Myocyte (in vitro differentiated cells): ENCODE measurements at regions not wholly inside any gene's neighbourhood (a gene's known extent, or its start where the extent isn't known, plus 50 kb on each side); places are given as distances from the start of the nearest gene placed in this dataset.

Experiments used
- DNase-seq: peaks from one replicate; pipeline ENCODE4 v3.0.0-alpha.2; 2012; ENCODE audit warnings: low read depth

DNA sequence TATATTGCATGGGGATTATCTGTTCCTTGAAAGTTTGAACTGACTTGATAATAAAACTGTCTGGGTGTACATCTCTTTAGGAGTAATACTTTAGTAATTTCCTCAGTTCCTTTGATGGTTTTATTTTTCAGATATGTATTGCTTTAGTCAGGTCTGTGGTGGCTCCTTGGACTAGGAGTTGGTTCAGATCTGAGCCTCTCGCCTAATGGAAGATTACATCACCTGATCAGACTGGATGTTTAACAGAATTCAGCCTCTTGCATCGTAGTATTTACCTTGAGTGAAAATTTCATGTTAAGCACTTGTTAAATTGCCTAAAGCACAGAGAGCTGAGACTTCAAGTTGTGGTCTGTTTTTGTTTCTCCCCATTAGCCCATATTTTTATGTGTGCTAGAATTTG, 267.3 kb downstream of the MAP2K4 start:
- no peak for DNase-seq

DNA sequence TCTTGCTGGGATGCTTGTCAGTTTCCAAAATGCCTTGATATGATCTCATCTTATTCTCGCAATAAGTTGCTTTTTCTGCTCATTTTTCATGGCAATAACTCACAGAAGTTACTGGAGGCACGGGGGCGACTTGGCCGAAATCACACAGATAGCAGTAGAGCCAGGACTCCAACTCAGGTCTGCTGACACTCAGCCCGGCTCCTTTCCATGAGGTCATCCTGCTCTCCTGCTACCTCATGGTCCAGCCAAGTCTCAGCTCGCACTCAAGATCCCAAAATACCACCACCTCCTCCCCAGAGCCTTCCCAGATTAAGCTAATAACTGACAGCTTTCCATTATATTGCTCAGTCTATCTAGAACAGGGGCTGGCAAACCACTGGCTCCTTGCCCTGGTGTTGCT, 269.5 kb downstream of the MAP2K4 start:
- no peak for DNase-seq

DNA sequence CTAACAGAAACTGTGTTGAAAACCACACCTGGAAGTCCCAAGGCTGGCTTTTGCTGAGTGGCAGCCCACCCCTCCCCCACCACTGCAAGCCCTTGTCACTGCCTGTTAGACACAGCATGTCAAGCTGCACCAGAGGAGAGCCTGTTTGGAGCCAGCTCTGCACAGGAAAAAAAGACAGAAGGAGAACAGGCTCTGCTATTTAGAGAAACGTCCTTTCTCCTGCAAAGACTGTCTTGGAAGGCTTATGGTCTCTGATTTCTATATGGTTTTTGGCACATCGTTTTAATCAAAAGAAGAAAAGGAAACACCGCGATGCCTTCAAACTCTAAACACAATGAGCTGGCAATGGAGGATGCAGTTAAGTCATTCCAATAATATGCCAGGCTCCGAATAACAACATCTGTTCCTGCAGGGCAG, 275.5 kb downstream of the MAP2K4 start:
- DNase-seq = peak; percentile 1

DNA sequence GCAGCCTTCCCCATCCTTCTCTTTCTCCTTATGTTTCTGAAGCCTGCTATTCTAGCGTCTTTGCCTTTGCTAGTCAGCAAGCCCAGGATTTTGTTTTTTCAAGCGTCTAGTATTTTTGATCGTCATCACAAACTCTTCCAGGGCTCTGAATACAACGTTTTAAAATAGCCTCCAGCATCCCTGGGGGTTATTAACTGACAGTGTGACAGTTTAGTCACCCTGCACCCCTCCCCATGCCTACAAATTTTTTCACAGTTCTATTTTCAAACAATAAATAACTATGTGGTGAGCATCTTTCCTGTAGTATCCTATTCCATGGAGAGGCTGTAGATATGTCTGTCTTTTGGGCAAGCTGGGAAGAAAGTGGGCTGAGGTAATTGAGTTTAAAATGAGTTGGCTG, 280.9 kb downstream of the MAP2K4 start:
- peak; percentile 8 for DNase-seq

DNA sequence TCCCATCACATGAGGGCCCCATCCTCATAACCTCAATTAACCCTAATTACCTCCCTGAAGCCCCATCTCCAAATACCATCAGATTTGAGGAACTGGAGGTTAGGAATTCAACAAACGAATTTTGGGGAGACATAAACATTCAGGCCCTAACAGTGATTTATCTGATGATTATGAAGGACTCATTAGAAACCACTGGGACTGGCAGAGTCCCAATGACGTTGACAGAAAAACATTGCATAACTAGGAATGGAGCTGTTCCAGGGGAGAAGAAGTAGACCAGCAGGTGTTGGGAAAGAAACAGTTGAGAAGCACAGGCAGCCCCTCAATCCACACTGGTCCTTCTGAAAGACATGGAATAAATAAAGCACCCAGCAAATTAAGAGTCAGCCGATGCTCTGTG, 282.0 kb downstream of the MAP2K4 start:
- DNase-seq = no peak

DNA sequence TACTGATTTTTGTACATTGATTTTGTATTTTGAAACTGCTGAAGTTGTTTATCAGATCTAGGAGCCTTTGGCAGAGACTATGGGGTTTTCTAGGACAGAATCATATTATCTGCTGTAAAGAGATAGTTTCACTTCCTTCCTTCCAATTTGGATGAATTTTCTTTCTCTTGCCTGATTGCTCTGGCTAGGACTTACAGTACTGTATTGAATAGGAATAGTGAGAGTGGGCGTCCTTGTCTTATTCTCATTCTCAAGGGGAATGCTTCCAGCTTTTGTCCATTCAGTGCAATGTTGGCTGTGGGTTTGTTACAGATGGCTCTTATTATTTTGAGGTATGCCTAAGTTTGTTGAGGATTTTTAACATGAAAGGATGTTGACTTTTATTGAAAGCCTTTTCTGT, 290.1 kb downstream of the MAP2K4 start:
- no peak for DNase-seq

DNA sequence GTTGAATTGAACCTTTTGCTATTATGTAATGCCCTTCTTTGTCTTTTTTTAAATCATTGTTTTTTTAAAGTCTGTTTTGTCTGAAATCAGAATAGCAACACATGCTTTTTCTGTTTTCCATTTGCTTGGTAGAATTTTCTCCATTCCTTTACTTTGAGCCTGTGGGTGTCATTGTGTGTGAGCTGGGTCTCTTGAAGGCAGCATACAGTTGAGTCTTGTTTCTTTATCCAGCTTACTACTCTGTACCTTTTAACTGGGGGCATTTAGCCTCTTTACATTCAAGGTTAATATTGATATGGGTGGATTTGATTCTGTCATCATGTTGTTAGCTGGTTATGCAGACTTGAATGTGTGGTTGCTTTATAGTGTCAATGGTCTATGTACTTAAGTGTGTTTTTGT, 292.0 kb downstream of the MAP2K4 start:
- no peak for DNase-seq

DNA sequence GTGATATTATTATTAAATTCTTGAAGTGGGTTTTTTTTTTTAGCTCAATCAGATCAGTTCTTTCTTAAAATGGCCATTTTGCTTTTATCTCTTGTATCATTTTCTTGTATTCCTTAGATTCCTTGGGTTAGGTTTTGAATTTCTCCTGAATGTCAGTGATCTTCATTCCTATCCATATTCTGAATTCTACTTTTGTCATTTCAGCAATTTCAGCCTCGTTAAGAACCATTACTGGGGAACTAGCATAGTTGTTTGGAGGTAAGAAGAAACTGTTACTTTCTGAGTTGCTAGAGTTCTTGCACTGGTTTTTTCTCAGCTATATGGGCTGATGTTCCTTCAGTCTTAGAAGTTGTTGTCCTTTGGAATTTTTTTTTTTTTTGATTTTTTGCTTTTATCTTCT, 293.1 kb downstream of the MAP2K4 start:
- DNase-seq = no peak

DNA sequence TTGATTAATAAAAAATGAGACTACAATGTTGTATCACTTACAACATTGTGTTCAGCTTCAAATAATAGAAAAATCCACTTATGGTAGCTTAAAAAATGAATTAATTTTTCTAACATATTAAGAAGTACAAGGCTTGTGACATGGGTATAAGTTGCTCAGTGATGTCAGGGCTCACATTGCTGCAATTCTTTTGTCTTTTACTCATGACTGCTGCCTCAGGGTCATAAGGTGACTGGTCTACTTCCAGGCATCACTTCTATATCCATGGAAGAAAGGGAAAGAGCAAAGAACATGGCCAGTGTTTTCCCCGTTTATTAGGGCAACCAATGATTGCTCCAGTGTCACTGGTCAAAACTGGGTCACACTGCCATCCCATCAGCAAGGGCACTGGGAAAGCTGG, 295.3 kb downstream of the MAP2K4 start:
- DNase-seq = no peak

DNA sequence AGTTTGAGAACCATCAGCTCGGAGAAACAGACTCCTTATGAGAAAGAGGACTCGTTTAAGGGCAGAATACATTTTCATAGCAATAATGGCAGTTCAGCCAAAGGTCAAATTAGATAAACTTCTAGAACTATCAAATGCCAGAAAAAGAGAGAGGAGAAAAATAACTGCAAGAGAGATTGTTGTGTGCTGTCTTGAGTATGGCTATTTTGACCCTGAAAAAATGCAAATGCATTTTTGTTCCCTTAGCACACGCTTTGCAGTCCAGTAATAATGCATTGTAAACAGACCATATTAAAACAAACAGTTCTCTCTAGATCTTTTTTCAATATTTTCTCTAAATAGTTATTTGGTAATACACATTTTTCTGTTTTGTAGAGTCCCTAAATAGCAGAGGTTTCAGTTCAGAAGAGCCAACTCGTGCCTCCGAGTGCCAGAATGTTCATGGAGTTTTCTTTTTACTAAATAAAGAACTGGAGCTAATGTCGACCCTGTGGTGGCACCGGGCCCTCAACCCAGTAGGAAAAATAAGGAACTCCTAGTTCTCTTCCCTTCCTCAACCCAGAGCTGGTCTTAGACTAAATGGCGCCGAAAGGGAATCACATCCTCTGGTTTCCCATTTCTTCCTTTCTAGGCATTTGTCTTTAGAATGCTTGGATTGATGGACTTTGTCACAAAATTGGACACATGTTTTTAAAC, 298.0 kb downstream of the MAP2K4 start:
- no peak for DNase-seq

DNA sequence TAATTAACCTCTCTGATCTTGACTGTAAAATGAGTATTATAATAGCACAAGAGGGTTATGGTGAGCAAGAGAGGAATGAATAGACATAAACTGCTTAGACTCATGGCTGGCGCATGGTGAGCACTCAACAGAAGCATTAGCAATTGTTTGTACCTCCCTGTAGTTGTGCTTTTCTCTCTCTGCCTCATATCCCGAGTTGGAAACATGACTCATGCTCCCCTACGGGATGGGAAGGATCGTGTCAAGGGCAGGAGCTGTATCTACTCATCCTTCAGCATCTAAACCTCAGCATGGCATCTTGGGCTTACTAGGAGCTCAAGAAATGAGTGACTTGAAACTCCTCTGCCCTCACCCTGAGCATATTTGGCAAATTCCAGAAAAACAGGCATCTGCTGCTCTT, 299.6 kb downstream of the MAP2K4 start:
- peak; percentile 36 for DNase-seq

DNA sequence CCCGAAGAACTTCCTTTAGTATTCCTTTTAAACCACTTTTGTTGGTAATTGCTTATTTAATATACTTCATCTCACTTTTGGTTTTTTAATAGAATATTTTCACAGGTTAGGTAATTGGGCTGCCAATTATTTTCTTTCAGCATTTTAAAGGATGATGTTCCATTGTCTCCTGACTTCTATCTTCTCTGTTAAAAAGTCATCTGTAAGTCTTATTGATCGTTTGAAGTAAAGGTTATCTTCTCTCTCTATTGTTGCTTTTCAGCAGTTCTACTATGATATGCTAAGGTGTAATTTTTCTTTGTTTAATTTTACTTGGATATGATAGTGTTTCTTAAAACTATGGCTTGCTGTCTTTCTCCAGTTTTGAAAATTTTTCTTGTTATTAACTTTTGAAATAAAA, 307.5 kb downstream of the MAP2K4 start:
- no peak for DNase-seq

DNA sequence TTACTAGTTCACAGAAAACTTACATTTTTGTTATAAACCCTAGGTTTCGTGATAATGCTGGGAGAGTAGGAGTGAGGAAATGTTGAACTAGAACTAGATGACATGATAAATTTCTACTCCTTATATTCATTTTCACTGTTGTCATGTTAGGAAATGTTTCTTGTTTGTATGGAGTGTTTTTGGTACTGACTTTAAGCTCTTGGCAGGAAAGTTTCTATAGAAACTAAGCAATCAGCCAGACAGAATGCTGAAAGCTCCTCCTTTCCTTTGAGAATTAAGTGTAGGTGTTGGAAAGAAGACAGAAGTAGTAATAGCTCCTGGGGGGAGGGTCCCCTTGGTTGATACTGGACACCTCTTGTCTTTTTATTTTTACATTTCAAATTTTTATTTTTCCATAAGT, 309.8 kb downstream of the MAP2K4 start:
- no peak for DNase-seq

DNA sequence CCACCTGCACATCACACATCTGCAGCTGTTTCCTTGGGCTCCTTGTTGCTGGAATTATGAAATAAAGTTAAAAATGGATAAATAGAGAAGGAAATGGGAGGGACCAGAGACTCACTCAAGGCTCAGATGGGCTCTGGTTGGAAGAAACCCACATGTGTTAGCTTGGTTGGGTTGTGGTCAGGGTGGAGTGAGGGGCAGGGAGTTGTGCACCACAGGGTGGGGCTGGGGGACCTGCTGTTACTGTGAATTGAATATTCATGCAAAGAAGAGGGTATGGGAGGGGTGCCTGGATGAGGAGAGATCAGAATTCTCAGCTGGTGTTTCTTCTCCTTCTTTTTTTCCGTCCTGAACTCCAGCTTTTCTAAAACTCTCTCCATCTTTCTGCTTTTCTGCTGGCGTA, 320.7 kb downstream of the MAP2K4 start:
- DNase-seq = peak; percentile 12

DNA sequence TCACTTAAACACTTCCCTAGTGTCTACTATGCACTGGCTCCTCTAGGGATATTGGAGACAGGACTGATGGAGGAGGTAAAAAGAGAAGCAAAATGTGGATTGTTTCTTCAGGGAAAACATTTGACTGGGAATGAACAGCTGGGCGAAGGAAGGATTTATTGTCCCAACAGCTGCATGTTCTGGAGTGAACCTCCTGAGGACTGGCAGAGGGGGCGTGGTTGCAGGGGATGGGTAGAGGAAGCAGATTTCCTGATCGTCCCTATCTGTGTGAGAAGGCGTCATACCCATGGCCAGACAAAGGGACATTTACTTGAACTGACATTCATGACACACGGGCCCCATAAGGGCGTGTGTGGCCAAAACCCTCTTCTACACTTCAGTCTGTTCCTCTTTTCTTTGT, 321.5 kb downstream of the MAP2K4 start:
- DNase-seq = peak; percentile 22

DNA sequence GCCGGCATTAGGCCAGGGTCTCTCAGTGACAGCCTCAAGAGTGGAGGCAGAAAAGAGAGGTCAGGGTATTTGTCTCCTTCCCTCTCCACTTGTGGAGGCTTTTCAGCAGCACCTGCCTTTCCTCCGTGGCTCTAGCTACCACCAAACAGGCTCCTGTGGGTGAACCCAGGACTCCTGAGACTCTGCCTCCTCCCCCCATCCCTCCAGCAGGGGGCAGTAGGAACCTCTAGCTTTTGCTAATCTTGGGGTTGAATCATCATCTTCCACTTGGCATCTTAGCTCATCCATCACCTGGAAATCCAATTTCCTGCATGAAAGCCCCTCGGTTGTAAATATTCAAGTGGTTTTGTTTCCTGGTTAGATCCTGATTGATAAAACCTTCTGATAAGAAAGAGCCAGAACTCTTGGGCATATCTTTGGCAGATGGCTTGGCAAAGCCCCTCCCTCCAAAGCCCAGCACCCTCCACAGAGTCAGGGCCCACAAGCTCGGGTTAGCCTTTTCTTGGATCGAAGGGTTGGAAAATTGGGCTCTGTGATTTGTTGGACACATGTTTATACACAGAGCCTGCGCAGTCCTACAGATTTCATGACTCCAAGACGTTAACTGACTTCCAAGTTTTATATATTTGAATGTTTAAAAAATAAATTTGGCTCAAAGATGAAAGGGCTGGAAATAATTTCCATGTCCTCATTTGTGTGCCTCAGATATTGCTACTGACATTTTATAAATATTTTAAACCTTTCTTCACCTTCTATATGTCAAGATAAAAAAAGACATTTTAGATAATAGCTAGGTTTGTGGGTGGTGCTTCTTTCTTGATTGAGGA, 322.1 kb downstream of the MAP2K4 start:
- no peak for DNase-seq

DNA sequence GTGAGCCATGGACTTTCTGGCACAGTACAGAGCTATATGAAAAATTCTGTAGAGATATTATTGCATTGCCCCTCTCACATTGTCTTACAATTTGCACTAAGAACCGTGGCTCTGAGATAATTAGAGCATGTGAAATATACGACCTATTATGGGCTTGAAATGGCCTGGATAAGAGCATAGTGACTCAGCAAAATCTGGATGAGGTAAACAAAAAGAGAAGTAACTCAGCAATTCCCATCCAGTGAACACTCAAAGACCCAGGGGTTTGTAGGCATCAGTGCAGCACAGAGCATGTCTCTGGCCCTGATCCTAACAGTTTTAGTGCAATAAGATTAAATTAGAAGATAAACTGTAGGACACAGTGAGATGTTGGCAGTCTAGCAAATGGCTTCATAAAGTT, 317.2 kb upstream of the MYOCD start:
- DNase-seq = no peak

DNA sequence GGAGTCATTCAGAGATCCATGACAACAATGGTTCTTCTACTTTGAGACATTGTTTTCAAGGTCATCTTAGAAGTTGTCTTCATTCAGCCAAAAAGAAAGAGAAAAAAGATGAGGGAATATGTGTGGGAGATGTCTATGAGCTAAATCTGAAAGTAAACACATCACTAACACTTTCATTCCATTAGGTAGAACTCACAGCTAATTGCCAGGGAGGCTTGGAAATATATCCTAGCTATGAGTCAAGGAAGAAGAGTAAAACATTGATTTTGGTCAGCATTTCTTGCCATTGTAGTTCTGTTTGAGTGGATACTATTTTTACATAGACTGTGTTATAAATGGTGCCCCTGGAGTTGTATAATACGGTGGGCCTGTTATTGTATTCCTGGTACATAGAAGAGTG, 316.4 kb upstream of the MYOCD start:
- no peak for DNase-seq

DNA sequence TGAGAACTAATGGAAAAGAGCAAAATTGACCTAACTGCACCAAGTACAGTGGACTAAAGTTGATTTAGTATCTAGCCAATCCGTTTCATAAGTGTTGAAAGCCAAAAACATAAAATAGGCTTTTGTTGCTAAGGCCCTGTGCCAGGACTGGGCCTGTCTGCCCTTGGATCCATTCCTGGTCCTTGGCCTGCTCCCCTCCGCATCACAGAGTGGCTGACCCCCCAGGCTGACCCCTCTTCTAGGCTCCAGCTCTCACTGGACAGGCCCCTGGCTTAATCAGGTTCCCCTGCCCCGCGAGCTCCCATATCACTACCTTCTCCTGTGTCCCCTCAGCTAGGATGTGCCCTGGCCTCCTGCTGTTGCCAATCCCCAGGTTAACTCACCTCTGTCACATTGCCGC, 313.6 kb upstream of the MYOCD start:
- DNase-seq = no peak

DNA sequence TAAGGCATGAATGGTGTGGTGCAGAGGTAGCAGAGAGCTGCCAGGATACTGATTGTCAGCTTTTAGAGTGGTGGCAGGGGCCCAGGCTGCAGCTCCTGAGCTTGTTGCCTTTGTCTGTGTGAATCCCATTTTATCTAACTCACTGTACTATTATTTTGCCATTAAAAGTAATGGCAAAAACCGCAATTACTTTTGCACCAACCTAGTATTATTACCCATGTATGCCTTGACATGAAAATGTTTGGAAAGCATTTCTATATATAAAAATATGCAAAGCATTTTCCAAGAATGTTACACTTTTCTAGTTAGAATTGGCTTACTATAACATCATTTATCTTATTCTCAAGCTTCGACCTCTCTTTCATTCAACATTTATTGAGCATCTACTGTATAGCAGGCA, 308.1 kb upstream of the MYOCD start:
- DNase-seq = no peak

DNA sequence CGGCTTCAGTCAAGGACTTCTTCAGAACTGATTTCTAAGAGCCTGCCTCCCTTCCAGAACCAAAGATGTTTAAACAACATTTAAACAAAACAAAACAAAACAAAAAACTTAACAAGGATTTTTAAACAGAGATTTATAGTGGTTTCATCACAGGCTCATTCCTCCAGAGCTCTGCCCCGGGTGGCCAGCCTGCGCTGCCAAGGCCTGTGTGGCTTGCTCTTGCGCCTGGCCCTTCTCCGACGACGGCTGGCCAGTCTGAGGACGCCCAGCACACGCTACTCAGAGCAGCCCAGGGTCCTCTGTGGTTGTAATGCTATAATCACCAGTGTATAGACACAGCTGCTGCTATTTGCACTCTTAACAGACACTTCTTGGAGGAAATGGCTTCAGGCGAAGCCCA, 307.2 kb upstream of the MYOCD start:
- DNase-seq = no peak

DNA sequence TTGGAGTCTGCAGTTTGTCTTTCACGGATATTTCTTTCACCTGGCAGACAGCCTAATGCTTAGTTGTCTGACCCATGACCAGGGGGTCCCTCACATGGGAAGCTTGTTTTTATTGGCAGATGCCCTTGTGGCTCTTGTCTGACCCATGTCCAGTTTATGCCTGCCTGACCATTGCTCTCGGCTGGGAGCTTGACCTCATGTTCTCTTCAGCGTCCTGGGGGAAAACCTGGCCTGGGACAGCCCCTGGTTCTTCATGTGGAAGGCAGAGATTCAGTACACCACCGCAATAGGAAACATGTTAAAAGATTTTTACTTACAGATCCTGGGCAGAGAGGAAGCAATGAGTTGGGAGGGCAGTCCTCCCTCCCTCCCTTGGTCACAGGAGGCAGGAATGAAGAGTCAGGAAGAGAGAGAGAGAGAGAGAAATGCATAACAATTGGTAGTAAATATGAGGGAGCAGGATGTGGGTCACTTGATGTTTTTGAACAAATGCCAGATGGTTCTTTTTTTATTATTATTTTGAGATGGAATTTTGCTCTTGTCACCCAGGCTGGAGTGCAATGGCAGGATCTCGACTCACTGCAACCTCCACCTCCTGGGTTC, 302.7 kb upstream of the MYOCD start:
- no peak for DNase-seq

DNA sequence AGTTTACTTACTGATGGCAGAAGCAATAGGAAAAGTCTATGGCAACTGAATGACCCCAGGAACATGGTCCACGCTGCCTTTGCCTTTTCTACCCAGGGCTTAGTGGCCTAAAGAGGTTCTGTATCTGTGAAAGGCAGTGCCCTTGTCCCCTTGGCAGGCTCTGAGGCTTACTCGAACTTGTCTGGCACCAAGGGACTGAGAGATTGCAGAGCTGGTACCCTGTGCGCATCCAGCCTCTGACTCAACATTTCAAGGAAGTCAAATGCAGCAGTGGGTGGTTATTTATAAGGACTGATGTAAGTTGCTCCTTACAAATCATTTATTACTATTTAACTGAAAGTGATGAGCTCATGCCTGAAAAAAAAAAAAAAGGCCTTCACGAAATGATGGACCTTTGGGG, 299.9 kb upstream of the MYOCD start:
- DNase-seq = no peak
